GM18870 (cell line): ENCODE measurements at regions not wholly inside any gene's neighbourhood (a gene's known extent, or its start where the extent isn't known, plus 50 kb on each side); places are given as distances from the start of the nearest gene placed in this dataset.

Source experiments
- ATAC-seq: cut with Tn5 transposase; IDR thresholded peaks from one replicate; pipeline ENCODE4 v1.9.1; 2021; ENCODE audit warnings: moderate library complexity; ENCODE audit not compliant: unreplicated experiment

GRCh38 chr4:100849319-100849718, 331.5 kb upstream of the EMCN start:
- ATAC-seq, result no peak

DNA sequence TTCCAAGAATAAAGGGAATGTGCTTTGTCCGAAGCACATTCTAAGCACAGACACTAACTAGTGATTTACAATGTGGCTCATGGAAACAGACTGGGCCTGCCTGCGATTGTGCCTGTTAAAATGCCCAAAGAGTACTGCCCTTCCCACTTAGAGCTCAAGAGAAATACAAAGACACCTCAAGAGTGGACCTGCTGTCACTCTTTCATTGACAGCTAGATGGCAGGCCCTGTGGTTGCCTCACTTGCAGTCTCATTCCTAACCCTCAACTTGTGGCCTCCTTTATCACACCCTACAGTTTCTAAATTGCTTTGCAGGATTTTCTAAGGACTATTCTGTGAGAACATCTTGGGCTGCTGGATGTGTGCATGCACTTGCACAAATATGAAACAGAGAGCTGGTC, 331.0 kb upstream of the EMCN start:
- ATAC-seq, result peak; percentile 84

GRCh38 chr4:100843910-100844309, 326.1 kb upstream of the EMCN start:
- peak; percentile 93 for ATAC-seq

DNA sequence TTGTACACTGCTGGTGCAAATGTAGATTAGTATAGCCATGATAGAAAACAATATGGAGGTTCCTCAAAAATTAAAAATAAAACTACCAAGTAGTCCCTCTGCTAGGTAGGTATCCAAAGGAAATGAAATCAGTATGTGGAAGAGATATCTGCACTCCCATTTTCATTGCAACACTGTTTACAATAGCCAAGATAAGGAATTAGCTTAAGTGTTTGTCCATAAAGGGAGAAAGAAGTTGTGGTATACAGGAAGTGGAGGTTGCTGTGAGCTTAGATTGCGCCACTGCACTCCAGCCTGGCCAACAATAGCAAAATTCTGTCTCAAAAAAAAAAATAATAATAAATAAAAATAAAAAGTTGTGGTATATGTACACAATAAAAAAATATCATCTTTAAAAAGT, 325.0 kb upstream of the EMCN start:
- no peak for ATAC-seq

DNA sequence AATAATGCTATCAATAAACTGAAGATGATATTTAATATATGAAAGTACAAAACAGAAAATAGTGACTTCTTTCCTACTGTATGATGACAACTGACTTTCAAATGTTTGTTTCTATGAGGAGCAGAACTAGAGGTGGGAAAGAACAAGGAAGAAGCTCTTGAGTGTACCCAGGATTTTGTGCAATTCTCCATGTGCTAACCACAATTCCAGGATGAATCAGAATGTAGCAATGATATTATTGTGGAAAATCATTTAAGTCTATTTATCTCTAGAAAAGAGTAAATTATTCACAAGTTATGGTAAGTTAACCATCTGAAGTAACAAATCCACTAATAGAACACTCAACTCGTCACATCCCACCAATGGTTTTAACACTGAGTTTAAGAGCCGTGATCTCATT, 324.1 kb upstream of the EMCN start:
- ATAC-seq, result no peak

GRCh38 chr4:100839712-100840111, 321.9 kb upstream of the EMCN start:
- no peak for ATAC-seq

DNA sequence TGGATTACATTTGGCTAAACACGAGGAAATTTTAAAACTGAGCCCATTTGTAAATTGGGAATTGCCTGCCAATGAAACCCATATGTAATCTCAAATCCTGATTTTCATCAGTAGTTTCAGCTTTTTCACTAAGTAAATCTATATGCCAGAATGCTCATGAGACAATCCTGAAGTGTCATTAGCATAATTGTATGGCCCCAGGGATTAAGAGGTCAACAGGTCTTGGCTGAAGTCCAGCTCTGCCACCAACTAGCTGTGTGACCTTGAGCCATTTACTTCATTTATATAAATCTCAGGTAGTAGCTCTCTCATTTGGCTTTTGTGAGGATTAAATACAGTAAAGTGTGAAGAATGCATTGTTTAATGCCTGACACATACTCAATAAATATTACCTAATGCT, 320.5 kb upstream of the EMCN start:
- ATAC-seq, result no peak

DNA sequence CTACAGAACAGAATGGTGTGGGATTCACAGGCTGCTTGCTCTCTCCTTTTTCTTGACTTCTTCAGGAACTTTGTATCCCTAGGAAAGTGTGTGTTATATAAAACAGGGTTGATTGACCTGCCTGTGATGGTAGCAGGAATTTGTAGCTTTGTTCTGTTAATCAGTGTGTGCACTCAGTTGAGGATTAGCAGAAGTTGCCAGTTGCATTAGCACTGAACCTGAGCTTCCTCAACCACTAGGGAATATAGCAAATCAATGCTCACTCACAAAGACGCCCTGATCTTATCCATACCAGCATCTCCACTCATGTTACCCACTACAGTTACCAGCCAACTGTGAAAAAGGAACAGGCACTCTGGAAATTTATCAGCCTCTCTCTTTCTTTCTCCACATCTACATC, 319.1 kb upstream of the EMCN start:
- ATAC-seq, result no peak

GRCh38 chr4:100834616-100835015, 316.8 kb upstream of the EMCN start:
- no peak for ATAC-seq

GRCh38 chr4:100833906-100834305, 316.1 kb upstream of the EMCN start:
- no peak for ATAC-seq

- ATAC-seq, result no peak
Observed at GRCh38 chr4:100828986-100829685, 311.3 kb upstream of the EMCN start.

- no peak for ATAC-seq
Observed at GRCh38 chr4:100828364-100828763, 310.5 kb upstream of the EMCN start.

- ATAC-seq, result no peak
Observed at GRCh38 chr4:100827756-100828155, 309.9 kb upstream of the EMCN start.

GRCh38 chr4:100826808-100827548, 309.2 kb upstream of the EMCN start:
- no peak for ATAC-seq

DNA sequence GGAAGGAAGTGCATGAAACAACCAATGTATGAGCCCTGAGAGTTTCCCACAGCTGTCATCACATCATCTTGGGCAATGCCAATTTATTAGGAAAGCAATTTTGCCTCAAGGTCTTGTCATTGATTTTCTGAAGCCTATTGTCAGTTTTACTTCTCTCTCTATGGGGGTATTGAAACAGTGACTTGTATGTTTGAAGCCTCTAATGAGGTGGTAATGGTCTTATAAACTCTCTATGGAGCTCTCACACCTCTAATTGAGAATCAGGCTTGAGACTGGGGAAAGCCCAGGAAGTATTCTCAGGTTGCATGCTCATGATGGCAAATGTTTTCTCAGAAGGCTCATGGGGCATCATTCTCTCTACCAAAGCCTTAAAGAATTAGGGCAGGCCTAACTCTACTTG, 308.2 kb upstream of the EMCN start:
- ATAC-seq, result no peak

DNA sequence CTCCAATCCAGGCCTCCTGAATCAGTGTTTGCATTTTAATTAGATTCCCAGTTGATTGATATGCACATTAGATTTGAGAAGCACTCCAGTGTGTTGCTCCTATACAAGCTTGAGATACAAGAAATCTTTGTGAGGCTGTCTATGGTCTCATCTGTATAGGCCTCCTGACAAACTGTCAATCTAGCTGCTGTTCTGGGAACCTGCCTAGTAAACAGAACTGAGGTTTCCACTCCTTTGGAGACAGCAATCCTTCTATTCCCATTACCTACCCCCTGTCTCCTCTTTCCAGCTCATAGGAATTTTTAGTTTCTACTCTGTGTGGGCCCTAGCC, 306.1 kb upstream of the EMCN start:
- ATAC-seq, result peak; percentile 3

DNA sequence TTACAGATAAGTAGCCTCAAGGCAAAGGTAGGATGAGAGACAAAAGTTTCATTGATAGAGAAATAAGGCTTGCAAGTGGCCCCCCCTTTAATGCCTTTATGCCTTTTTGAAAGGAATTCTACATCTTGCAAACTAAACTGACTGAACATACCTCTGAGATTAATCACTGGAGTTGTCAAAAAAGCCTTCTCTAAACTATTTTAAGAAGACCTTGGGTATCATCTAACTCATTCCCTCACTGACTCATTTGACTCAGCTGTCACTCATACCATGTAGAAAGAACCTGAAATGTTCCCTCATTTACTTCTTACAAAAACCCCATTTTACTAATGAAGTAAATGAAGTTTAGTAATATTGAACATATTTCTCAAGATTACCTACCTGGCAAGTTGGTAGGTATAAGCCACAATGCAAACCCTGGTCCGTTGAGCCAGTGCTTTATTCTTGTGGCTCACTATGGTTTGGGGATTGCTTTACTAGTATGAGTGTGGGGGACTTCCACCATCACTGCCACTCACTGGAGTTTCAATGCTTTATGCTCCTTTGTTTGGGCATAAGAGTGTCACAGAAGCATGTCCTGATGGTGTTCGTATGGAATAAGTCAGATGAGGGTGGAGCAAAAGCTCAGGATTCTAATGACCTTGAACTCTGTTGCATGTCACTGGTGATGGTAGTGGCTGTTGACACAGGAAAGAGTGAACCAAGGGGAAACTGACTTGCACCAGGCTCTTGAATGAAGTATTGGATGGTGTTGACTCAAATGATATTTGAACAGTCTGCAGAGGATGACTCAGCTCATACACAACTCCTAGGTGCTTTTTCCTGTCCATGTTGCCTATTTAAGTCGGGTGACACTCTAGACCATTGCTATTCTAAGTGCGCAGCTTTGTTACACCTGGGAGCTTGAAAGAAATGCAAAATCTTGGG, 305.5 kb upstream of the EMCN start:
- ATAC-seq, result peak; percentile 85

DNA sequence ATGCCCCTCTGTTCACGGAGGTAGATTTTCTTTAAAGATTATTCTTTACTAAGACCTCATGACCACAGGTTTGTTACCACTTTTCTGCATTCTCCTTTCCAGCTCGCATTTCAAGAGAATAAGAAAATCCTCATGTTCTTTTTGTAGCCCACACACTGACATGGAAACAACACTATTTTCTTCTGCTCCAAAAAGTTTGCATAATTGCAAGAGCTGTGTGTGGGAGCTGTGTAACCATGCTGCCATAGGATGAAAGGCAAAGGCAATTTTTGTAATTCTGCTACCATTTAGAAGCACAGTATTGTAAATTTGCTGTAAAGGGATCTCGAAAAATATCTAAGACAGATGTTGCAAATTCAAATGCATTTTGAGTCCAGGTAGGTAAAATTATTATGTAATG, 302.4 kb upstream of the EMCN start:
- no peak for ATAC-seq

DNA sequence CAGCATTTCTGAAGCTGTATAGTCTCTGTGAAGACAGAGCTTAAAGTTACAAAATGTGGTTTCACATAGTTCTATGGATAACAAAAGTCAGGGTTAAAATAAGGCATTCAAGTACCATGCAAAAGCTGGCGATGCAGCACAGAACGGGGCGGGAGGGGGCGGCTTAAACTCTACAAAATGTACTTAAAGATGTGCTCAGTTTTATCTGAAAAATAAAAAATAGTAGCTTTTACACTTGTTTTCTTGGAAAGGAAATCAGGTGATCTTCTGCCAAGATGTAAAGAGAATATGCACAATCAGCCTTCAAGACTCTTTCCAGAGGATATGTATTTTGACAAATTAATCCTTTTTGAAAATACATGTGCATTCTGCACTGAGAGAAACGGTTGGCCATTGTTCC, 301.7 kb upstream of the EMCN start:
- no peak for ATAC-seq

GRCh38 chr4:100816436-100817045, 298.7 kb upstream of the EMCN start:
- no peak for ATAC-seq

- ATAC-seq, result no peak
Observed at GRCh38 chr4:100811046-100811445, 293.2 kb upstream of the EMCN start.
